Cardiac fibroblast (primary cell): ENCODE measurements at regions not wholly inside any gene's neighbourhood (a gene's known extent, or its start where the extent isn't known, plus 50 kb on each side); places are given as distances from the start of the nearest gene placed in this dataset.

ENCODE experiments used
- DNase-seq, 2 donors: peaks; one replicate each; pipeline versions ENCODE4 v3.0.0 to v3.0.0-alpha.2; 2010; ENCODE audit warnings: low read depth in 2 of 2
- H3K4me3 ChIP-seq, 2 donors: replicated peaks in 1 of 2; 1 replicate in 1 of 2; 2 replicates in 1 of 2; pipeline ENCODE4 v1.5.1; 2011; ENCODE audit warnings: low read depth in 2 of 2, low read length in 2 of 2, mild to moderate bottlenecking in 2 of 2, moderate library complexity in 1 of 2
- CTCF ChIP-seq: IDR thresholded peaks from one replicate; pipeline ENCODE4 v1.5.1; 2011; ENCODE audit warnings: low read depth, mild to moderate bottlenecking, low read length, inconsistent platforms

- DNase-seq: no peak
- no peak overlapping the region for H3K4me3 ChIP-seq
- no peak for TF ChIP-seq CTCF
Observed at GRCh38 chr7:106485919-106486318, 175.0 kb downstream of the CCDC71L start.

GRCh38 chr7:106485031-106485551, 175.9 kb downstream of the CCDC71L start:
- DNase-seq: peak; percentile 20 to 81
- no peak overlapping the region for H3K4me3 ChIP-seq
- TF ChIP-seq CTCF: no peak

- TF ChIP-seq CTCF: no peak
- DNase-seq: peak; percentile 47
- no peak overlapping the region for H3K4me3 ChIP-seq
Observed at GRCh38 chr7:106484562-106484961, 176.4 kb downstream of the CCDC71L start.

- no peak for TF ChIP-seq CTCF
- DNase-seq: no peak
- no peak overlapping the region for H3K4me3 ChIP-seq
Observed at GRCh38 chr7:106482091-106482490, 178.9 kb downstream of the CCDC71L start.

- TF ChIP-seq CTCF: no peak
- DNase-seq: peak in 1 of 2 donors; percentile 30
Observed at GRCh38 chr7:106480616-106481031, 180.3 kb downstream of the CCDC71L start.

GRCh38 chr7:106480161-106480579, 180.8 kb downstream of the CCDC71L start:
- H3K4me3 ChIP-seq: no peak overlapping the region
- no peak for TF ChIP-seq CTCF
- no peak for DNase-seq

More at GRCh38 chr7:106480616-106481031, 180.3 kb downstream of the CCDC71L start:
- no peak overlapping the region for H3K4me3 ChIP-seq

GRCh38 chr7:106476751-106477150, 184.2 kb downstream of the CCDC71L start:
- DNase-seq: no peak
- no peak for TF ChIP-seq CTCF
- no peak overlapping the region for H3K4me3 ChIP-seq
